GM12874 (cell line): ENCODE measurements at regions not wholly inside any gene's neighbourhood (a gene's known extent, or its start where the extent isn't known, plus 50 kb on each side); places are given as distances from the start of the nearest gene placed in this dataset.

Source experiments
- CTCF ChIP-seq: IDR thresholded peaks from 2 replicates; pipeline ENCODE4 v1.5.1; 2011; ENCODE audit warnings: low read depth, mild to moderate bottlenecking, control low read depth, low read length, moderate library complexity; ENCODE audit not compliant: insufficient read depth

- TF ChIP-seq CTCF, result no peak
Measured at GRCh38 chr14:37816135-37816534, 220.7 kb downstream of the TTC6 start.

- TF ChIP-seq CTCF, result no peak
Measured at GRCh38 chr14:37816743-37817295, 221.4 kb downstream of the TTC6 start.

GRCh38 chr14:37819155-37820015 lies 224.0 kb downstream of the TTC6 start:
- TF ChIP-seq CTCF, result no peak

GRCh38 chr14:37824939-37825712 lies 229.7 kb downstream of the TTC6 start:
- TF ChIP-seq CTCF, result no peak

GRCh38 chr14:37826869-37827268 lies 231.4 kb downstream of the TTC6 start:
- no peak for TF ChIP-seq CTCF

- no peak for TF ChIP-seq CTCF
Measured at GRCh38 chr14:37830271-37830670, 234.8 kb downstream of the TTC6 start.

- TF ChIP-seq CTCF, result no peak
Measured at GRCh38 chr14:37834275-37834674, 238.8 kb downstream of the TTC6 start.
